GM12875 (cell line): ENCODE measurements at regions not wholly inside any gene's neighbourhood (a gene's known extent, or its start where the extent isn't known, plus 50 kb on each side); places are given as distances from the start of the nearest gene placed in this dataset.

Source experiments
- H3K4me3 ChIP-seq: one replicate; pipeline ENCODE4 v1.5.1; 2011; ENCODE audit warnings: low read depth, low read length, control low read depth
- CTCF ChIP-seq: IDR thresholded peaks from 2 replicates; pipeline ENCODE4 v1.5.1; 2011; ENCODE audit warnings: low read depth, mild to moderate bottlenecking, control low read depth, inconsistent platforms, low read length, moderate library complexity, borderline replicate concordance; ENCODE audit not compliant: insufficient read depth

- no peak overlapping the region for H3K4me3 ChIP-seq
- TF ChIP-seq CTCF = no peak
These were observed 209.1 kb downstream of the GRIN2B start for GRCh38 chr12:13772264-13772663.

GRCh38 chr12:13770576-13770975 is 210.8 kb downstream of the GRIN2B start:
- no peak overlapping the region for H3K4me3 ChIP-seq
- TF ChIP-seq CTCF = no peak

GRCh38 chr12:13769966-13770365 is 211.4 kb downstream of the GRIN2B start:
- H3K4me3 ChIP-seq = no peak overlapping the region
- no peak for TF ChIP-seq CTCF

- no peak for TF ChIP-seq CTCF
- no peak overlapping the region for H3K4me3 ChIP-seq
These were observed 212.1 kb downstream of the GRIN2B start for GRCh38 chr12:13769273-13769672.

GRCh38 chr12:13764748-13765147 is 216.7 kb downstream of the GRIN2B start:
- H3K4me3 ChIP-seq = no peak overlapping the region

GRCh38 chr12:13749389-13749788 is 232.0 kb downstream of the GRIN2B start:
- no peak for TF ChIP-seq CTCF
- no peak overlapping the region for H3K4me3 ChIP-seq

More at GRCh38 chr12:13764748-13765147, 216.7 kb downstream of the GRIN2B start:
- TF ChIP-seq CTCF = no peak

- TF ChIP-seq CTCF = no peak
- no peak overlapping the region for H3K4me3 ChIP-seq
These were observed 236.1 kb downstream of the GRIN2B start for GRCh38 chr12:13745111-13745860.
